Astrocyte (in vitro differentiated cells and primary cell): ENCODE measurements at regions not wholly inside any gene's neighbourhood (a gene's known extent, or its start where the extent isn't known, plus 50 kb on each side); places are given as distances from the start of the nearest gene placed in this dataset.

Source experiments
- DNase-seq: peaks from one replicate; pipeline ENCODE4 v3.0.0-alpha.2; 2010; ENCODE audit warnings: low read depth
- FAIRE-seq: peaks from 2 replicates; lab custom pipeline; 2011; peaks lifted over from hg19 to GRCh38; lab: Jason Lieb, UNC
- H2AFZ ChIP-seq: 2 replicates; pipeline ENCODE4 v1.6.0; 2012; ENCODE audit warnings: low read depth, low read length, inconsistent platforms
- H3K27ac ChIP-seq: 2 replicates; pipeline ENCODE4 v1.5.1; 2011; ENCODE audit warnings: low read depth, low read length, inconsistent platforms
- H3K27me3 ChIP-seq: 2 replicates; pipeline ENCODE4 v1.6.0; 2011; ENCODE audit warnings: low read length, inconsistent platforms; ENCODE audit not compliant: insufficient read depth
- H3K36me3 ChIP-seq: 2 replicates; pipeline ENCODE4 v1.5.1; 2011; ENCODE audit warnings: low read length, inconsistent platforms; ENCODE audit not compliant: insufficient read depth
- H3K4me1 ChIP-seq: 2 replicates; pipeline ENCODE4 v1.5.1; 2011; ENCODE audit warnings: low read length, inconsistent platforms; ENCODE audit not compliant: insufficient read depth
- H3K4me2 ChIP-seq: 2 replicates; pipeline ENCODE4 v1.6.0; 2012; ENCODE audit warnings: low read length, inconsistent platforms
- H3K4me3 ChIP-seq: 2 replicates; pipeline ENCODE4 v1.5.1; 2011; ENCODE audit warnings: low read depth, mild to moderate bottlenecking, low read length, inconsistent platforms; ENCODE audit not compliant: insufficient read depth
- H3K79me2 ChIP-seq: 2 replicates; pipeline ENCODE4 v1.6.0; 2012; ENCODE audit warnings: mild to moderate bottlenecking, low read length, inconsistent platforms; ENCODE audit not compliant: insufficient read depth
- H3K9ac ChIP-seq: 2 replicates; pipeline ENCODE4 v1.6.0; 2012; ENCODE audit warnings: mild to moderate bottlenecking, low read length, inconsistent platforms
- H3K9me3 ChIP-seq: 2 replicates; pipeline ENCODE4 v1.5.1; 2012; ENCODE audit warnings: low read depth, mild to moderate bottlenecking, low read length, inconsistent platforms; ENCODE audit not compliant: insufficient read depth
- H4K20me1 ChIP-seq: 2 replicates; pipeline ENCODE4 v1.6.0; 2012; ENCODE audit warnings: low read length, inconsistent platforms; ENCODE audit not compliant: insufficient read depth
- H3K27ac Mint-ChIP-seq: one replicate; pipeline ENCODE4 v1.8.0; 2021; ENCODE audit warnings: mild to moderate bottlenecking, mixed read lengths; ENCODE audit not compliant: unreplicated experiment
- H3K27me3 Mint-ChIP-seq: one replicate; pipeline ENCODE4 v1.8.0; 2021; ENCODE audit warnings: low read depth, mixed read lengths; ENCODE audit not compliant: unreplicated experiment
- H3K36me3 Mint-ChIP-seq: one replicate; pipeline ENCODE4 v1.8.0; 2021; ENCODE audit warnings: low read depth, mixed read lengths; ENCODE audit not compliant: unreplicated experiment
- H3K4me1 Mint-ChIP-seq: one replicate; pipeline ENCODE4 v1.8.0; 2021; ENCODE audit warnings: low read depth, mixed read lengths; ENCODE audit not compliant: unreplicated experiment
- H3K4me3 Mint-ChIP-seq: one replicate; pipeline ENCODE4 v1.8.0; 2021; ENCODE audit warnings: mild to moderate bottlenecking, moderate library complexity, mixed read lengths; ENCODE audit not compliant: unreplicated experiment
- H3K9me3 Mint-ChIP-seq: one replicate; pipeline ENCODE4 v1.8.0; 2021; ENCODE audit warnings: mild to moderate bottlenecking, mixed read lengths; ENCODE audit not compliant: unreplicated experiment
- EZH2 ChIP-seq: IDR thresholded peaks from 2 replicates; pipeline ENCODE4 v1.6.1; 2012; ENCODE audit warnings: mild to moderate bottlenecking, low read length, inconsistent platforms; ENCODE audit not compliant: insufficient read depth
- TF ChIP-seq, protein P1 (sequence below): IDR thresholded peaks from 2 replicates; pipeline ENCODE4 v1.5.1; 2011; ENCODE audit warnings: low read depth, mild to moderate bottlenecking, inconsistent platforms, low read length, moderate library complexity; ENCODE audit not compliant: insufficient read depth

- Mint-ChIP-seq H3K4me3 (no peak overlapping the region), H3K9me3 (no peaks in the 10 kb centered on the region), H3K4me1 (no peaks in the 10 kb centered on the region), H3K36me3 (no peaks in the 10 kb centered on the region), H3K27ac (no peak overlapping the region), H3K27me3 (no peaks in the 10 kb centered on the region)
- H3K27ac ChIP-seq = no peak overlapping the region
- no peak overlapping the region for H3K4me3 ChIP-seq
- no peak overlapping the region for H2AFZ ChIP-seq
- H3K9ac ChIP-seq = no peak overlapping the region
- no peaks in the 10 kb centered on the region for H3K4me1 ChIP-seq
- no peaks in the 10 kb centered on the region for H3K9me3 ChIP-seq
- no peaks in the 10 kb centered on the region for H3K79me2 ChIP-seq
- TF ChIP-seq, protein P1, sequence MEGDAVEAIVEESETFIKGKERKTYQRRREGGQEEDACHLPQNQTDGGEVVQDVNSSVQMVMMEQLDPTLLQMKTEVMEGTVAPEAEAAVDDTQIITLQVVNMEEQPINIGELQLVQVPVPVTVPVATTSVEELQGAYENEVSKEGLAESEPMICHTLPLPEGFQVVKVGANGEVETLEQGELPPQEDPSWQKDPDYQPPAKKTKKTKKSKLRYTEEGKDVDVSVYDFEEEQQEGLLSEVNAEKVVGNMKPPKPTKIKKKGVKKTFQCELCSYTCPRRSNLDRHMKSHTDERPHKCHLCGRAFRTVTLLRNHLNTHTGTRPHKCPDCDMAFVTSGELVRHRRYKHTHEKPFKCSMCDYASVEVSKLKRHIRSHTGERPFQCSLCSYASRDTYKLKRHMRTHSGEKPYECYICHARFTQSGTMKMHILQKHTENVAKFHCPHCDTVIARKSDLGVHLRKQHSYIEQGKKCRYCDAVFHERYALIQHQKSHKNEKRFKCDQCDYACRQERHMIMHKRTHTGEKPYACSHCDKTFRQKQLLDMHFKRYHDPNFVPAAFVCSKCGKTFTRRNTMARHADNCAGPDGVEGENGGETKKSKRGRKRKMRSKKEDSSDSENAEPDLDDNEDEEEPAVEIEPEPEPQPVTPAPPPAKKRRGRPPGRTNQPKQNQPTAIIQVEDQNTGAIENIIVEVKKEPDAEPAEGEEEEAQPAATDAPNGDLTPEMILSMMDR = no peak
- TF ChIP-seq EZH2 = no peak
- no peaks in the 10 kb centered on the region for H3K27me3 ChIP-seq
- DNase-seq (no peak), FAIRE-seq (no peak)
- H3K4me2 ChIP-seq = no peak overlapping the region
- H4K20me1 ChIP-seq = no peaks in the 10 kb centered on the region
- no peaks in the 10 kb centered on the region for H3K36me3 ChIP-seq
Measured at GRCh38 chr12:74483057-74483456, 54.6 kb upstream of the ATXN7L3B start.
